H9 (cell line): ENCODE measurements at regions not wholly inside any gene's neighbourhood (a gene's known extent, or its start where the extent isn't known, plus 50 kb on each side); places are given as distances from the start of the nearest gene placed in this dataset.

Experiments used
- DNase-seq: peaks from one replicate; pipeline ENCODE4 v3.0.0-alpha.2; 2017
- H2AFZ ChIP-seq: one replicate; pipeline ENCODE4 v1.6.1; 2013; ENCODE audit warnings: mild to moderate bottlenecking, low read length, control low read depth, moderate library complexity
- H2AK5ac ChIP-seq: 2 replicates; pipeline ENCODE4 v1.6.1; 2013; ENCODE audit warnings: low read length, control low read depth, mixed read lengths; ENCODE audit not compliant: insufficient read length
- H2BK120ac ChIP-seq: one replicate; pipeline ENCODE4 v1.6.1; 2013; ENCODE audit warnings: low read depth, mild to moderate bottlenecking, low read length, control low read depth, inconsistent platforms; ENCODE audit not compliant: poor library complexity, severe bottlenecking
- H2BK12ac ChIP-seq: 2 replicates; pipeline ENCODE4 v1.6.1; 2013; ENCODE audit warnings: low read length, control low read depth, mixed read lengths, low read depth; ENCODE audit not compliant: insufficient read length
- H2BK15ac ChIP-seq: 2 replicates; pipeline ENCODE4 v1.6.1; 2013; ENCODE audit warnings: low read depth, low read length, control low read depth
- H2BK20ac ChIP-seq: one replicate; pipeline ENCODE4 v1.6.1; 2013; ENCODE audit warnings: low read depth, mild to moderate bottlenecking, low read length, control low read depth, inconsistent platforms; ENCODE audit not compliant: poor library complexity, severe bottlenecking
- H2BK5ac ChIP-seq: 2 replicates; pipeline ENCODE4 v1.6.1; 2013; ENCODE audit warnings: low read length, control low read depth, mixed read lengths; ENCODE audit not compliant: insufficient read length
- H3K14ac ChIP-seq: 2 replicates; pipeline ENCODE4 v1.6.1; 2013; ENCODE audit warnings: low read length, control low read depth; ENCODE audit not compliant: insufficient read depth
- H3K18ac ChIP-seq: 2 replicates; pipeline ENCODE4 v1.6.1; 2013; ENCODE audit warnings: low read depth, mild to moderate bottlenecking, mixed read lengths, low read length, control low read depth; ENCODE audit not compliant: insufficient read length
- H3K23ac ChIP-seq: 2 replicates; pipeline ENCODE4 v1.6.1; 2013; ENCODE audit warnings: low read length, control low read depth, mixed read lengths, low read depth; ENCODE audit not compliant: insufficient read length
- H3K23me2 ChIP-seq: 2 replicates; pipeline ENCODE4 v1.6.1; 2013; ENCODE audit warnings: low read depth, mild to moderate bottlenecking, mixed read lengths, low read length, control low read depth; ENCODE audit not compliant: insufficient read length, poor library complexity, severe bottlenecking
- H3K27ac ChIP-seq: 2 replicates; pipeline ENCODE4 v1.5.1; 2013; ENCODE audit warnings: low read length, control low read depth, mixed read lengths, low read depth; ENCODE audit not compliant: insufficient read length
- H3K27me3 ChIP-seq: 2 replicates; pipeline ENCODE4 v1.6.1; 2013; ENCODE audit warnings: low read length, control low read depth, inconsistent platforms; ENCODE audit not compliant: insufficient read depth
- H3K4ac ChIP-seq: 2 replicates; pipeline ENCODE4 v1.6.1; 2013; ENCODE audit warnings: low read depth, mild to moderate bottlenecking, control low read depth, inconsistent platforms, low read length, moderate library complexity
- H3K4me1 ChIP-seq: 2 replicates; pipeline ENCODE4 v1.6.1; 2013; ENCODE audit warnings: low read length, control low read depth, inconsistent platforms; ENCODE audit not compliant: insufficient read depth
- H3K4me2 ChIP-seq: 2 replicates; pipeline ENCODE4 v1.6.1; 2013; ENCODE audit warnings: low read length, control low read depth, mixed read lengths; ENCODE audit not compliant: insufficient read length, insufficient read depth
- H3K56ac ChIP-seq: 2 replicates; pipeline ENCODE4 v1.6.1; 2013; ENCODE audit warnings: low read depth, mild to moderate bottlenecking, mixed read lengths, low read length, control low read depth; ENCODE audit not compliant: insufficient read length
- H3K79me1 ChIP-seq: 2 replicates; pipeline ENCODE4 v1.6.1; 2013; ENCODE audit warnings: low read depth, mild to moderate bottlenecking, moderate library complexity, low read length, control low read depth, inconsistent platforms; ENCODE audit not compliant: insufficient read depth, poor library complexity, severe bottlenecking
- H3K79me2 ChIP-seq: 2 replicates; pipeline ENCODE4 v1.6.1; 2013; ENCODE audit warnings: low read length, control low read depth, inconsistent platforms; ENCODE audit not compliant: insufficient read depth
- H3K9ac ChIP-seq: 2 replicates; pipeline ENCODE4 v1.6.1; 2013; ENCODE audit warnings: low read length, control low read depth, mixed read lengths; ENCODE audit not compliant: insufficient read length; ENCODE audit errors: extremely low read depth
- H3K9me3 ChIP-seq: one replicate; pipeline ENCODE4 v1.6.1; 2013; ENCODE audit warnings: low read depth, low read length, inconsistent platforms; ENCODE audit not compliant: control insufficient read depth
- H3T11ph ChIP-seq: one replicate; pipeline ENCODE4 v1.6.1; 2013; ENCODE audit warnings: mild to moderate bottlenecking, low read length, control low read depth, inconsistent platforms
- H4K20me1 ChIP-seq: one replicate; pipeline ENCODE4 v1.6.1; 2013; ENCODE audit not compliant: control insufficient read depth, insufficient read length, insufficient read depth
- H4K5ac ChIP-seq: 2 replicates; pipeline ENCODE4 v1.6.1; 2013; ENCODE audit warnings: low read depth, mild to moderate bottlenecking, mixed read lengths, low read length, control low read depth; ENCODE audit not compliant: insufficient read length
- H4K8ac ChIP-seq: replicated peaks from 2 replicates; pipeline ENCODE4 v1.6.1; 2013; ENCODE audit warnings: low read length, control low read depth, mixed read lengths, low read depth; ENCODE audit not compliant: insufficient read length
- H4K91ac ChIP-seq: 2 replicates; pipeline ENCODE4 v1.6.1; 2013; ENCODE audit warnings: low read depth, mild to moderate bottlenecking, moderate library complexity, mixed read lengths, low read length, control low read depth; ENCODE audit not compliant: insufficient read length
- H3K27ac Mint-ChIP-seq, 3 experiments: 2 replicates in 2 of 3; 3 replicates in 1 of 3; pipeline ENCODE4 v1.8.0; 2020 to 2021; ENCODE audit warnings: mixed read lengths in 3 of 3, mild to moderate bottlenecking in 1 of 3, moderate library complexity in 1 of 3
- H3K27me3 Mint-ChIP-seq: 2 replicates; pipeline ENCODE4 v1.8.0; 2021; ENCODE audit warnings: low read depth, mild to moderate bottlenecking, moderate library complexity, mixed read lengths
- H3K36me3 Mint-ChIP-seq, 3 experiments: 2 replicates in 2 of 3; 3 replicates in 1 of 3; pipeline ENCODE4 v1.8.0; 2020 to 2021; ENCODE audit warnings: low read depth in 3 of 3, mixed read lengths in 3 of 3; ENCODE audit not compliant: insufficient read depth in 1 of 3
- H3K4me1 Mint-ChIP-seq, 2 experiments: 2 replicates each; pipeline ENCODE4 v1.8.0; 2020; ENCODE audit warnings: mixed read lengths in 2 of 2
- H3K4me3 Mint-ChIP-seq, 2 experiments: 2 replicates in 1 of 2; 3 replicates in 1 of 2; pipeline ENCODE4 v1.8.0; 2020 to 2021; ENCODE audit warnings: mild to moderate bottlenecking in 2 of 2, mixed read lengths in 2 of 2, moderate library complexity in 1 of 2
- H3K9me3 Mint-ChIP-seq, 2 experiments: 2 replicates in 1 of 2; 3 replicates in 1 of 2; pipeline ENCODE4 v1.8.0; 2020; ENCODE audit warnings: mild to moderate bottlenecking in 2 of 2, mixed read lengths in 2 of 2, moderate library complexity in 1 of 2
- WGBS: extraction: QIAGEN DNeasy Blood & Tissue Kit; methylation state at CpG from one replicate; pipeline ENCODE4 v1.1.7; 2013; ENCODE audit warnings: missing lambda C conversion rate, low lambda C conversion rate, mixed read lengths; ENCODE audit not compliant: insufficient read length; ENCODE audit errors: extremely low coverage; 5-methylcytosine and 5-hydroxymethylcytosine counted together
- TF ChIP-seq, protein P1 (sequence below): fragments of 200-600 bp; sonication (generic); conservative IDR thresholded peaks from 3 replicates; pipeline ENCODE4 v1.8.0; 2021; ENCODE audit warnings: antibody characterized with exemption, mild to moderate bottlenecking

DNA sequence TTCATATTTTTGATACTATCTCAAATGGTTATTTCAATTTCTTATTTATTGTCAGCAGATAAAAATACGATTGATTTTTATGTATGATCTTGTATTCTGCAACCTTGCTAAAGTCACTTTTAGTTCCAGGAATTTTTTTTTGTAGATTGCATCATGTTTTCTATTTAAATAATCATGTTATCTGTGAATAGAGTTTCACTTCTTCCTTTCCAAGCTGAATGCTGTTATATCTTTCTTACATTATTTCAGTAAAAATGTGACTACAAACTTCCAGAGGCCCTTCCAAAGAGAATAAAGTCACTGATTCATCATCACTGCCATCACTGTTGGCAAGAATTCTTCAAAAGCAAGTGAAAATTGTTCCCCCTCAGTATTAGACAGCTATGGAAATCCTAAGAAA is 104.7 kb upstream of the RAP1B start:
- no peak overlapping the region for H2AK5ac ChIP-seq
- no peak overlapping the region for H3K14ac ChIP-seq
- no peak overlapping the region for H4K8ac ChIP-seq
- no peak overlapping the region for H3T11ph ChIP-seq
- peaks cover 1 to 4% of the 10 kb centered on the region in 2 experiments; a peak in 2 of 4 replicates for H3K4me1 Mint-ChIP-seq
- H3K79me1 ChIP-seq, result no peaks in the 10 kb centered on the region
- DNase-seq, result no peak
- H4K20me1 ChIP-seq, result no peaks in the 10 kb centered on the region
- H3K4me2 ChIP-seq, result no peak overlapping the region
- no peak overlapping the region for H2AFZ ChIP-seq
- no peaks in the 10 kb centered on the region; the same call in 1 of the 2 replicates for H3K27me3 Mint-ChIP-seq
- H4K5ac ChIP-seq, result no peak overlapping the region
- H3K27ac ChIP-seq, result no peak overlapping the region
- no peak overlapping the region for H2BK5ac ChIP-seq
- no peaks in the 10 kb centered on the region for H3K9me3 Mint-ChIP-seq
- no CpG with 5 or more reads among the region's 1 CpG for WGBS
- no peak overlapping the region for H3K23ac ChIP-seq
- H3K27ac Mint-ChIP-seq, result no peak overlapping the region
- H2BK20ac ChIP-seq, result no peak overlapping the region
- H3K4me3 Mint-ChIP-seq, result no peak overlapping the region
- H3K56ac ChIP-seq, result no peak overlapping the region
- H2BK15ac ChIP-seq, result no peak overlapping the region
- no peaks in the 10 kb centered on the region; a peak in 1 of 7 replicates for H3K36me3 Mint-ChIP-seq
- H2BK12ac ChIP-seq, result no peak overlapping the region
- H4K91ac ChIP-seq, result no peak overlapping the region
- no peak overlapping the region for H3K4ac ChIP-seq
- TF ChIP-seq, protein P1, sequence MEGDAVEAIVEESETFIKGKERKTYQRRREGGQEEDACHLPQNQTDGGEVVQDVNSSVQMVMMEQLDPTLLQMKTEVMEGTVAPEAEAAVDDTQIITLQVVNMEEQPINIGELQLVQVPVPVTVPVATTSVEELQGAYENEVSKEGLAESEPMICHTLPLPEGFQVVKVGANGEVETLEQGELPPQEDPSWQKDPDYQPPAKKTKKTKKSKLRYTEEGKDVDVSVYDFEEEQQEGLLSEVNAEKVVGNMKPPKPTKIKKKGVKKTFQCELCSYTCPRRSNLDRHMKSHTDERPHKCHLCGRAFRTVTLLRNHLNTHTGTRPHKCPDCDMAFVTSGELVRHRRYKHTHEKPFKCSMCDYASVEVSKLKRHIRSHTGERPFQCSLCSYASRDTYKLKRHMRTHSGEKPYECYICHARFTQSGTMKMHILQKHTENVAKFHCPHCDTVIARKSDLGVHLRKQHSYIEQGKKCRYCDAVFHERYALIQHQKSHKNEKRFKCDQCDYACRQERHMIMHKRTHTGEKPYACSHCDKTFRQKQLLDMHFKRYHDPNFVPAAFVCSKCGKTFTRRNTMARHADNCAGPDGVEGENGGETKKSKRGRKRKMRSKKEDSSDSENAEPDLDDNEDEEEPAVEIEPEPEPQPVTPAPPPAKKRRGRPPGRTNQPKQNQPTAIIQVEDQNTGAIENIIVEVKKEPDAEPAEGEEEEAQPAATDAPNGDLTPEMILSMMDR, result no peak
- H3K9me3 ChIP-seq, result no peaks in the 10 kb centered on the region
- H3K4me1 ChIP-seq, result no peaks in the 10 kb centered on the region
- no peaks in the 10 kb centered on the region for H3K27me3 ChIP-seq
- no peak overlapping the region for H2BK120ac ChIP-seq
- H3K9ac ChIP-seq, result no peak overlapping the region
- no peak overlapping the region for H3K18ac ChIP-seq
- H3K79me2 ChIP-seq, result peaks cover 1% of the 10 kb centered on the region; the same call in 1 of the 2 replicates
- H3K23me2 ChIP-seq, result no peaks in the 10 kb centered on the region
